ENCODE measurements at regions not wholly inside any gene's neighbourhood (a gene's known extent, or its start where the extent isn't known, plus 50 kb on each side); places are given as distances from the start of the nearest gene placed in this dataset.

DNA sequence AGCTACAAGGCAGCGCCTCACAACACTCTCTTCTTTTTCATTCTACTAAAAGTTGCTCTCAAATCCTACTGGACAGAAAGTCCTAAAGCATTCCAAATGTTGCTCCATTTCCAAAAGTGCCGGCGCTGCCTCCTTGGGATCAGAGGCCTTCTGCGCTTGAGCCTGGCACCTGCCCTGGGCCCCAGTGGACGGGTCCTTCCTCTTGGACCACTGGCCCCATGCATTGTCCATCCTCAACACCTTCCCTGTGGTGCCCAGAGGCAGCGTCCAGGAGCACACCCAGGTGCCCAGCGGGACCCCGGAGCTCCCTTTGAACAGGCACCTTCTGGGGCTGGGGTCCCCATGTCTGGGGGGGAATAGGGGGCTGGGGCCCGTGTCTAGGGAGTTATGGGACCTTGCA is 205.2 kb downstream of the ERMARD start:
- Mint-ChIP-seq H3K36me3 (no peaks in the 10 kb centered on the region), H3K27ac (no peak overlapping the region), H3K27me3 (ENCODE audit: low read depth) (peaks cover 3% of the 10 kb centered on the region; the same call in 1 of the 2 replicates), H3K9me3 (peaks cover 7% of the 10 kb centered on the region), H3K4me1 (peaks cover 13% of the 10 kb centered on the region), H3K4me3 (no peak overlapping the region)
- ChIA-PET CTCF (no interaction called here), POLR2A (no interaction called here)
- TF ChIP-seq ZNF219 (CRISPR knock-in tag; IDR thresholded peaks at IDR 0.05; ENCODE audit: borderline replicate concordance) (no peak), NFE2L1 (CRISPR knock-in tag; IDR thresholded peaks at IDR 0.05) (no peak), MYBL2 (CRISPR knock-in tag; IDR thresholded peaks at IDR 0.05) (no peak), ATF1 (CRISPR knock-in tag; IDR thresholded peaks at IDR 0.05) (no peak), ZNF138 (CRISPR knock-in tag; conservative IDR thresholded peaks at IDR 0.05) (no peak), FOXP4 (CRISPR knock-in tag; IDR thresholded peaks at IDR 0.05) (no peak), CDX4 (CRISPR knock-in tag; IDR thresholded peaks at IDR 0.05; ENCODE audit: borderline replicate concordance) (no peak), ELF4 (CRISPR knock-in tag; IDR thresholded peaks at IDR 0.05; ENCODE audit: low read depth) (no peak), ZSCAN18 (CRISPR knock-in tag; IDR thresholded peaks at IDR 0.05) (no peak), HMGA2 (CRISPR knock-in tag; IDR thresholded peaks at IDR 0.05) (no peak), ZNF671 (CRISPR knock-in tag; IDR thresholded peaks at IDR 0.05) (no peak), TEAD1 (CRISPR knock-in tag; IDR thresholded peaks at IDR 0.05) (no peak), ZBTB21 (CRISPR knock-in tag; IDR thresholded peaks at IDR 0.05; ENCODE audit: borderline replicate concordance) (no peak)
- TF ChIP-seq, protein P1, sequence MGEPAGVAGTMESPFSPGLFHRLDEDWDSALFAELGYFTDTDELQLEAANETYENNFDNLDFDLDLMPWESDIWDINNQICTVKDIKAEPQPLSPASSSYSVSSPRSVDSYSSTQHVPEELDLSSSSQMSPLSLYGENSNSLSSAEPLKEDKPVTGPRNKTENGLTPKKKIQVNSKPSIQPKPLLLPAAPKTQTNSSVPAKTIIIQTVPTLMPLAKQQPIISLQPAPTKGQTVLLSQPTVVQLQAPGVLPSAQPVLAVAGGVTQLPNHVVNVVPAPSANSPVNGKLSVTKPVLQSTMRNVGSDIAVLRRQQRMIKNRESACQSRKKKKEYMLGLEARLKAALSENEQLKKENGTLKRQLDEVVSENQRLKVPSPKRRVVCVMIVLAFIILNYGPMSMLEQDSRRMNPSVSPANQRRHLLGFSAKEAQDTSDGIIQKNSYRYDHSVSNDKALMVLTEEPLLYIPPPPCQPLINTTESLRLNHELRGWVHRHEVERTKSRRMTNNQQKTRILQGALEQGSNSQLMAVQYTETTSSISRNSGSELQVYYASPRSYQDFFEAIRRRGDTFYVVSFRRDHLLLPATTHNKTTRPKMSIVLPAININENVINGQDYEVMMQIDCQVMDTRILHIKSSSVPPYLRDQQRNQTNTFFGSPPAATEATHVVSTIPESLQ (CRISPR knock-in tag; IDR thresholded peaks at IDR 0.05) = no peak
- TF ChIP-seq, protein P2, sequence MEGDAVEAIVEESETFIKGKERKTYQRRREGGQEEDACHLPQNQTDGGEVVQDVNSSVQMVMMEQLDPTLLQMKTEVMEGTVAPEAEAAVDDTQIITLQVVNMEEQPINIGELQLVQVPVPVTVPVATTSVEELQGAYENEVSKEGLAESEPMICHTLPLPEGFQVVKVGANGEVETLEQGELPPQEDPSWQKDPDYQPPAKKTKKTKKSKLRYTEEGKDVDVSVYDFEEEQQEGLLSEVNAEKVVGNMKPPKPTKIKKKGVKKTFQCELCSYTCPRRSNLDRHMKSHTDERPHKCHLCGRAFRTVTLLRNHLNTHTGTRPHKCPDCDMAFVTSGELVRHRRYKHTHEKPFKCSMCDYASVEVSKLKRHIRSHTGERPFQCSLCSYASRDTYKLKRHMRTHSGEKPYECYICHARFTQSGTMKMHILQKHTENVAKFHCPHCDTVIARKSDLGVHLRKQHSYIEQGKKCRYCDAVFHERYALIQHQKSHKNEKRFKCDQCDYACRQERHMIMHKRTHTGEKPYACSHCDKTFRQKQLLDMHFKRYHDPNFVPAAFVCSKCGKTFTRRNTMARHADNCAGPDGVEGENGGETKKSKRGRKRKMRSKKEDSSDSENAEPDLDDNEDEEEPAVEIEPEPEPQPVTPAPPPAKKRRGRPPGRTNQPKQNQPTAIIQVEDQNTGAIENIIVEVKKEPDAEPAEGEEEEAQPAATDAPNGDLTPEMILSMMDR (IDR thresholded peaks at IDR 0.05) = no peak
- TF ChIP-seq, protein P3, sequence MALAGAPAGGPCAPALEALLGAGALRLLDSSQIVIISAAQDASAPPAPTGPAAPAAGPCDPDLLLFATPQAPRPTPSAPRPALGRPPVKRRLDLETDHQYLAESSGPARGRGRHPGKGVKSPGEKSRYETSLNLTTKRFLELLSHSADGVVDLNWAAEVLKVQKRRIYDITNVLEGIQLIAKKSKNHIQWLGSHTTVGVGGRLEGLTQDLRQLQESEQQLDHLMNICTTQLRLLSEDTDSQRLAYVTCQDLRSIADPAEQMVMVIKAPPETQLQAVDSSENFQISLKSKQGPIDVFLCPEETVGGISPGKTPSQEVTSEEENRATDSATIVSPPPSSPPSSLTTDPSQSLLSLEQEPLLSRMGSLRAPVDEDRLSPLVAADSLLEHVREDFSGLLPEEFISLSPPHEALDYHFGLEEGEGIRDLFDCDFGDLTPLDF (CRISPR knock-in tag; IDR thresholded peaks at IDR 0.05) = no peak
- TF ChIP-seq, protein P4, sequence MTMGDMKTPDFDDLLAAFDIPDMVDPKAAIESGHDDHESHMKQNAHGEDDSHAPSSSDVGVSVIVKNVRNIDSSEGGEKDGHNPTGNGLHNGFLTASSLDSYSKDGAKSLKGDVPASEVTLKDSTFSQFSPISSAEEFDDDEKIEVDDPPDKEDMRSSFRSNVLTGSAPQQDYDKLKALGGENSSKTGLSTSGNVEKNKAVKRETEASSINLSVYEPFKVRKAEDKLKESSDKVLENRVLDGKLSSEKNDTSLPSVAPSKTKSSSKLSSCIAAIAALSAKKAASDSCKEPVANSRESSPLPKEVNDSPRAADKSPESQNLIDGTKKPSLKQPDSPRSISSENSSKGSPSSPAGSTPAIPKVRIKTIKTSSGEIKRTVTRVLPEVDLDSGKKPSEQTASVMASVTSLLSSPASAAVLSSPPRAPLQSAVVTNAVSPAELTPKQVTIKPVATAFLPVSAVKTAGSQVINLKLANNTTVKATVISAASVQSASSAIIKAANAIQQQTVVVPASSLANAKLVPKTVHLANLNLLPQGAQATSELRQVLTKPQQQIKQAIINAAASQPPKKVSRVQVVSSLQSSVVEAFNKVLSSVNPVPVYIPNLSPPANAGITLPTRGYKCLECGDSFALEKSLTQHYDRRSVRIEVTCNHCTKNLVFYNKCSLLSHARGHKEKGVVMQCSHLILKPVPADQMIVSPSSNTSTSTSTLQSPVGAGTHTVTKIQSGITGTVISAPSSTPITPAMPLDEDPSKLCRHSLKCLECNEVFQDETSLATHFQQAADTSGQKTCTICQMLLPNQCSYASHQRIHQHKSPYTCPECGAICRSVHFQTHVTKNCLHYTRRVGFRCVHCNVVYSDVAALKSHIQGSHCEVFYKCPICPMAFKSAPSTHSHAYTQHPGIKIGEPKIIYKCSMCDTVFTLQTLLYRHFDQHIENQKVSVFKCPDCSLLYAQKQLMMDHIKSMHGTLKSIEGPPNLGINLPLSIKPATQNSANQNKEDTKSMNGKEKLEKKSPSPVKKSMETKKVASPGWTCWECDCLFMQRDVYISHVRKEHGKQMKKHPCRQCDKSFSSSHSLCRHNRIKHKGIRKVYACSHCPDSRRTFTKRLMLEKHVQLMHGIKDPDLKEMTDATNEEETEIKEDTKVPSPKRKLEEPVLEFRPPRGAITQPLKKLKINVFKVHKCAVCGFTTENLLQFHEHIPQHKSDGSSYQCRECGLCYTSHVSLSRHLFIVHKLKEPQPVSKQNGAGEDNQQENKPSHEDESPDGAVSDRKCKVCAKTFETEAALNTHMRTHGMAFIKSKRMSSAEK (CRISPR knock-in tag; IDR thresholded peaks at IDR 0.05; ENCODE audit: borderline replicate concordance) = no peak
- TF ChIP-seq, protein P5, sequence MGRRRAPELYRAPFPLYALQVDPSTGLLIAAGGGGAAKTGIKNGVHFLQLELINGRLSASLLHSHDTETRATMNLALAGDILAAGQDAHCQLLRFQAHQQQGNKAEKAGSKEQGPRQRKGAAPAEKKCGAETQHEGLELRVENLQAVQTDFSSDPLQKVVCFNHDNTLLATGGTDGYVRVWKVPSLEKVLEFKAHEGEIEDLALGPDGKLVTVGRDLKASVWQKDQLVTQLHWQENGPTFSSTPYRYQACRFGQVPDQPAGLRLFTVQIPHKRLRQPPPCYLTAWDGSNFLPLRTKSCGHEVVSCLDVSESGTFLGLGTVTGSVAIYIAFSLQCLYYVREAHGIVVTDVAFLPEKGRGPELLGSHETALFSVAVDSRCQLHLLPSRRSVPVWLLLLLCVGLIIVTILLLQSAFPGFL (CRISPR knock-in tag; IDR thresholded peaks at IDR 0.05; ENCODE audit: borderline replicate concordance) = no peak
- TF ChIP-seq, protein P6, sequence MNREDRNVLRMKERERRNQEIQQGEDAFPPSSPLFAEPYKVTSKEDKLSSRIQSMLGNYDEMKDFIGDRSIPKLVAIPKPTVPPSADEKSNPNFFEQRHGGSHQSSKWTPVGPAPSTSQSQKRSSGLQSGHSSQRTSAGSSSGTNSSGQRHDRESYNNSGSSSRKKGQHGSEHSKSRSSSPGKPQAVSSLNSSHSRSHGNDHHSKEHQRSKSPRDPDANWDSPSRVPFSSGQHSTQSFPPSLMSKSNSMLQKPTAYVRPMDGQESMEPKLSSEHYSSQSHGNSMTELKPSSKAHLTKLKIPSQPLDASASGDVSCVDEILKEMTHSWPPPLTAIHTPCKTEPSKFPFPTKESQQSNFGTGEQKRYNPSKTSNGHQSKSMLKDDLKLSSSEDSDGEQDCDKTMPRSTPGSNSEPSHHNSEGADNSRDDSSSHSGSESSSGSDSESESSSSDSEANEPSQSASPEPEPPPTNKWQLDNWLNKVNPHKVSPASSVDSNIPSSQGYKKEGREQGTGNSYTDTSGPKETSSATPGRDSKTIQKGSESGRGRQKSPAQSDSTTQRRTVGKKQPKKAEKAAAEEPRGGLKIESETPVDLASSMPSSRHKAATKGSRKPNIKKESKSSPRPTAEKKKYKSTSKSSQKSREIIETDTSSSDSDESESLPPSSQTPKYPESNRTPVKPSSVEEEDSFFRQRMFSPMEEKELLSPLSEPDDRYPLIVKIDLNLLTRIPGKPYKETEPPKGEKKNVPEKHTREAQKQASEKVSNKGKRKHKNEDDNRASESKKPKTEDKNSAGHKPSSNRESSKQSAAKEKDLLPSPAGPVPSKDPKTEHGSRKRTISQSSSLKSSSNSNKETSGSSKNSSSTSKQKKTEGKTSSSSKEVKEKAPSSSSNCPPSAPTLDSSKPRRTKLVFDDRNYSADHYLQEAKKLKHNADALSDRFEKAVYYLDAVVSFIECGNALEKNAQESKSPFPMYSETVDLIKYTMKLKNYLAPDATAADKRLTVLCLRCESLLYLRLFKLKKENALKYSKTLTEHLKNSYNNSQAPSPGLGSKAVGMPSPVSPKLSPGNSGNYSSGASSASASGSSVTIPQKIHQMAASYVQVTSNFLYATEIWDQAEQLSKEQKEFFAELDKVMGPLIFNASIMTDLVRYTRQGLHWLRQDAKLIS (CRISPR knock-in tag; IDR thresholded peaks at IDR 0.05; ENCODE audit: borderline replicate concordance) = no peak
- DNase-seq (ENCODE audit: low spot score) (no peak), ATAC-seq (no peak)

Data from WTC11 (cell line).